ENCODE measurements at regions not wholly inside any gene's neighbourhood (a gene's known extent, or its start where the extent isn't known, plus 50 kb on each side); places are given as distances from the start of the nearest gene placed in this dataset.

DNA sequence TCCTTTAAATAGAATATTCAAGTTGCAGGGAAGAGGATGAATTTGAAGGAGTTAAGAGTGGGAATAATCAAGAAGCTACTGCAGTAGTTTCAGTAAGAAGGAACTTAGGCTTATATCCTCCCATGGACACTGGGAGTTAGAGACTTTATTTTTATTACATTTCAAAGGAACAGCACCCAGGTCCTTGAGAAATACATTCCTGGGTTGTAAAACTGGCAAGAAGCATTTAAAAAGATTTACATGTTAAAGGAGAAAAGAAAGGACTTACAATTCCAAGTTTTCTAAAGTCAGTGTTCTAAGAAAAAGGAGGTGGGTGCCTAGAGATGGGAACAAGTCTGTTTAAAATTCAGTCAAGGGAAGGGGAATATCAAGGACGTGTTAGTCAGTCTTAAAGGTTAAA lies 306.9 kb downstream of the JRKL start:
- no peak for DNase-seq (ENCODE audit: low spot score)
- TF ChIP-seq, protein P1, sequence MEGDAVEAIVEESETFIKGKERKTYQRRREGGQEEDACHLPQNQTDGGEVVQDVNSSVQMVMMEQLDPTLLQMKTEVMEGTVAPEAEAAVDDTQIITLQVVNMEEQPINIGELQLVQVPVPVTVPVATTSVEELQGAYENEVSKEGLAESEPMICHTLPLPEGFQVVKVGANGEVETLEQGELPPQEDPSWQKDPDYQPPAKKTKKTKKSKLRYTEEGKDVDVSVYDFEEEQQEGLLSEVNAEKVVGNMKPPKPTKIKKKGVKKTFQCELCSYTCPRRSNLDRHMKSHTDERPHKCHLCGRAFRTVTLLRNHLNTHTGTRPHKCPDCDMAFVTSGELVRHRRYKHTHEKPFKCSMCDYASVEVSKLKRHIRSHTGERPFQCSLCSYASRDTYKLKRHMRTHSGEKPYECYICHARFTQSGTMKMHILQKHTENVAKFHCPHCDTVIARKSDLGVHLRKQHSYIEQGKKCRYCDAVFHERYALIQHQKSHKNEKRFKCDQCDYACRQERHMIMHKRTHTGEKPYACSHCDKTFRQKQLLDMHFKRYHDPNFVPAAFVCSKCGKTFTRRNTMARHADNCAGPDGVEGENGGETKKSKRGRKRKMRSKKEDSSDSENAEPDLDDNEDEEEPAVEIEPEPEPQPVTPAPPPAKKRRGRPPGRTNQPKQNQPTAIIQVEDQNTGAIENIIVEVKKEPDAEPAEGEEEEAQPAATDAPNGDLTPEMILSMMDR (IDR thresholded peaks at IDR 0.05), result no peak
- no peak for ATAC-seq (ENCODE audit: low FRiP score)

DNA sequence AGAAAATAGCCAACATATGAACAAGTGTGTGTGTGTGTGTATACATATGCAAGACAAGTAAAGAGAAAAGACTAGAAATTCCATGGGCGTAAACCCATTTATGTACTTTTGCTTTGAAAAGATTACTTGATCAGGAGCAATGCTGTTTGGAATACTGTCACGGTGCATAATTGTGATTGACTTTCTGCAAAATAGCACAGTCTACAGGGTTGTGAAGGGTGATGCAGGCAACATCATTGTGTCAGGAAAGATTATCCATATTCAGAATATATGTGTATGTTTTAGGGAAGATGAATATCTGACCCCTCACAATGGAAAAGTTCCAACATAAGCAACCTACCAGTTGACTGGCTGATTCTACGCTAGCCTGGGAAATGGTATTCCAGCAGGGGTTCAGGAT lies 307.7 kb downstream of the JRKL start:
- TF ChIP-seq, protein P1 (IDR thresholded peaks at IDR 0.05), result no peak
- ATAC-seq (ENCODE audit: low FRiP score) (no peak), DNase-seq (ENCODE audit: low spot score) (no peak)

GRCh38 chr11:96704847-96705246 lies 315.0 kb downstream of the JRKL start:
- no peak for DNase-seq (ENCODE audit: low spot score)
- ATAC-seq (ENCODE audit: low FRiP score), result no peak
- TF ChIP-seq, protein P1 (IDR thresholded peaks at IDR 0.05), result no peak

GRCh38 chr11:96706761-96707160 lies 316.9 kb downstream of the JRKL start:
- ATAC-seq (ENCODE audit: low FRiP score) (no peak), DNase-seq (ENCODE audit: low spot score) (no peak)
- TF ChIP-seq, protein P1 (IDR thresholded peaks at IDR 0.05), result no peak

DNA sequence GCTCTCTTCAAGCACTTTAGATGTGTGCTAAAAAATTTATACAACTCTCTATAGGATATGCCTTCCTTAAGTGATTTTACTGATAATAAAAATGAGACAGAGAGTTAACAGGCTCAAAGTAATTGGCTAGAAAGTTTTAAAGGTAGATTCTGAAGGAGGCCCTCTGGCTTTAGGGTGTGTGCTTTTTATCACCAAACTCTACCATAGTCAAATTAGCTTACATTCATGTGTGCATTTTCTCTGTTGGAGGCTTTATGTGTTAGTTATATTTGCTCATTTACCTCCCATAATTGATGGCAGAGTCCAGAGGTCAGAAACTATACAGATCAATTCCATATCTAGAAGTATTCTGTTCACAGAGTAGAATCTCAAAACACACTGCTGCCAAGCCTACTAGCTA lies 317.5 kb downstream of the JRKL start:
- TF ChIP-seq, protein P1 (IDR thresholded peaks at IDR 0.05), result no peak

GRCh38 chr11:96708219-96708878 lies 318.5 kb downstream of the JRKL start:
- ATAC-seq (ENCODE audit: low FRiP score), result no peak
- TF ChIP-seq, protein P1 (IDR thresholded peaks at IDR 0.05), result no peak
- no peak for DNase-seq (ENCODE audit: low spot score)

More for the DNA sequence above, 317.5 kb downstream of the JRKL start:
- no peak for ATAC-seq (ENCODE audit: low FRiP score)
- DNase-seq (ENCODE audit: low spot score), result no peak

- no peak for DNase-seq (ENCODE audit: low spot score)
- TF ChIP-seq, protein P1 (IDR thresholded peaks at IDR 0.05), result no peak
- ATAC-seq (ENCODE audit: low FRiP score), result no peak
Observed at GRCh38 chr11:96713301-96713700, 323.5 kb downstream of the JRKL start.
